Superior temporal gyrus (tissue), 1 donor: ENCODE measurements at regions not wholly inside any gene's neighbourhood (a gene's known extent, or its start where the extent isn't known, plus 50 kb on each side); places are given as distances from the start of the nearest gene placed in this dataset.
"Not testable (repeated sequence)": the region's sequence is repeated elsewhere in the genome, so short reads cannot be mapped to it uniquely, and the experiment has no call there.

Experiments
- DNase-seq: peaks from one replicate; pipeline ENCODE4 v3.0.0-alpha.2; 2016; ENCODE audit errors: extremely low spot score

GRCh38 chr16:58992755-58993154 is 258.6 kb upstream of the GOT2 start:
- DNase-seq, result not testable (repeated sequence)

DNA sequence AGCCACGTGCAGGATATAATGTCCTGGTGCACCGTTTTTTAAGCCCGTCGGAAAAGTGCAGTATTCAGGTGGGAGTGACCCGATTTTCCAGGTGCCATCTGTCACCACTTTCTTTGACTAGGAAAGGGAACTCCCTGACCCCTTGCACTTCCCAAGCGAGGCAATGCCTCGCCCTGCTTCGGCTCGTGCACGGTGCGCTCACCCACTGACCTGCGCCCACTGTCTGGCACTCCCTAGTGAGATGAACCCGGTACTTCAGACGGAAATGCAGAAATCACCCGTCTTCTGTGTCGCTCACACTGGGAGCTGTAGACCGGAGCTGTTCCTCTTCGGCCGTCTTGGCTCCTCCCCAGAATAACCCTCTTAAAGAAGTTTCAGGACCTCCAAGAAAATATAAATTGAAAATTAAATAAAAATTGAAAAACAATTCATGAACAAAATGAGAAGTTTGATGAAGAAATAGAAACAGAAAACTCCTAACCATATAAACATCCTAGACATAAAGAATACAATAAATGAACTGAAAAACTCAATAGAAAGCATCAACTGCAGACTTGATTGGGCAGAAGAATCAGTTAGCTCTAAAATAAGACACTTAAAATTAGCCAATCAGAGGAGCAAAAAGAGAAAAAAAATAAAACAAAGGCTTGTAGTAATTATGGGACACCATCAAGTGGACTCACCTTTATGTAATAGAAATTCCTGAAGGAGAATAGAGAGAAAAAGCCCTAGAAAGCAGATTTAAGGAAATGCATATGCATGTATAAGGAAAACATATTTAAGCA is 249.3 kb upstream of the GOT2 start:
- DNase-seq, result not testable (repeated sequence)

DNA sequence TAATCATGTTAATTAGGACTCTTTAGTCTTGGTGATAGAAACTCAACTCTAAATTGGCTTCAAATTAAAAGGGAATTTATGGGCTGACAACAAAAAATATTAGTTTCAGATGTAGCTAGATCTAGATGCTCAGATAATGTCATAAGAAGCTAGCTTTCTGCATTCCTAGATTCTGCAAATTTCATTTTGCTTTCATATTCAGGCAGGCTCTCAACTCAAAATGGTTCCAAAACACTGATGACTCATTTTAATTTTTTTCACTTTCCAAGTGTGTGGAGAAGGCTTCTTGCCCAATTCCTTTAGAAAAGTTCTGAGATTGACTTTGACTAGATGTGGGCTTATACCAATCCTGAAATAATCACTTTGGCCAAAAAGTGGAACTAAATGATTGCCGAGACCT is 236.7 kb upstream of the GOT2 start:
- DNase-seq, result peak; percentile 52

GRCh38 chr16:58963479-58963878 is 229.4 kb upstream of the GOT2 start:
- DNase-seq, result no peak

DNA sequence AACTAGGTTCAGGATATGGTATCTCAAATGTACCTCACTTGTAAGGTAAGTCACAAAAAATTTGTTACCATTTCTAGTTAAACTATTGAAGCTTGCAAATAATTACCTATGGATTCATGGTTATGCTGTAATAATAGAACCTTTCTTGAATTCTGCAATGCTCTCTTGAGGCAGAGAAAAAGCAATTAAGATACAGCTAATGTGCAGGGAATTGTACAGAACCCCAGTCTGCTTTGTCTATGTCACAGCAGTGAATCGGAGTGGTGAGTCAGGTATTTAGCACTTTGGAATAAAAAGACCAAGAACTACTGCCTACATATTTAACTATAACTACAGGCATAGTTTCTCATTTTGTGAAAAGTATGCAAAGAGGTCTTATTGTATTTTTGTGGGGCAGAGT is 228.7 kb upstream of the GOT2 start:
- DNase-seq, result no peak

- DNase-seq, result no peak
These were observed 226.4 kb upstream of the GOT2 start for GRCh38 chr16:58960484-58960883.

GRCh38 chr16:58960034-58960433 is 225.9 kb upstream of the GOT2 start:
- no peak for DNase-seq

GRCh38 chr16:58958749-58959148 is 224.6 kb upstream of the GOT2 start:
- DNase-seq, result no peak

GRCh38 chr16:58948244-58948643 is 214.1 kb upstream of the GOT2 start:
- no peak for DNase-seq

DNA sequence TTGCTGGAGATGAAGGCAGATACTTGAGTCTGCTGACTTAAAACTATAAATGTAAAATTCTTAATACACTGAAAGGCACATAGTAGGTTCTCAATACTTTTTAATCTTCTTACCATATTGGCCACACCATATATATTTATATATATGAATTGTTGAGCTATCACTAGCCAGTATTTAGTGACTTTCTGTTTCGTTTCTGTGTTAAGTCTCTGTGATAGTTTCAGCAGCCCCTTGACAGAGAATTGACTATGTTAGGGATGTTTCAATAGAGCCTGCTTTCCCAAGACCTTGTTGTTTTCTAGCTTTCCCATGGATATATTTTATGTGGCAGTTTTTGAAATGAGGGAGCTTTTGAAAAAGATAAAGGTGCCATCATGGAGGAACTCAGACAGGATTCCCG is 206.5 kb upstream of the GOT2 start:
- no peak for DNase-seq

DNA sequence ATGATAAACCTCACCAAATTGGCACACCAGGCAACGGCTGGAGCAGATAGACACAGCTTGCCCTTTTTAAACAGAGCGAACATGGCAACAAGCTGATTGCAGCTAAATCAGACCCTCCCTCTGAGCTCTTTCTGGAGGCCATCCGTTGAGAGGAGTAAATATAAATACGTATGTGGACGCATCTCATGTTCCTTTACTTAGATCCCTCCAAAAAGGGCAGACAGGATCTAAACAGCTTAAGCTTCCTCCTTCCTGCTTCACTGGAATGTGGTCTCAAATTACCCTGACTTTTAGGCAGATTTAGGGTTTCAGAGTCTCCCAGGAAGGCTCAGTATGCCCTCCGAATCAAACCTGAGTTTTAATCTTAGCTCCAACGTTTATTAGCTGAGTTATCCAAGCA is 204.7 kb upstream of the GOT2 start:
- no peak for DNase-seq

GRCh38 chr16:58937661-58938060 is 203.5 kb upstream of the GOT2 start:
- no peak for DNase-seq

GRCh38 chr16:58933186-58933585 is 199.1 kb upstream of the GOT2 start:
- DNase-seq, result no peak

- DNase-seq, result no peak
These were observed 197.3 kb upstream of the GOT2 start for GRCh38 chr16:58931436-58931835.

DNA sequence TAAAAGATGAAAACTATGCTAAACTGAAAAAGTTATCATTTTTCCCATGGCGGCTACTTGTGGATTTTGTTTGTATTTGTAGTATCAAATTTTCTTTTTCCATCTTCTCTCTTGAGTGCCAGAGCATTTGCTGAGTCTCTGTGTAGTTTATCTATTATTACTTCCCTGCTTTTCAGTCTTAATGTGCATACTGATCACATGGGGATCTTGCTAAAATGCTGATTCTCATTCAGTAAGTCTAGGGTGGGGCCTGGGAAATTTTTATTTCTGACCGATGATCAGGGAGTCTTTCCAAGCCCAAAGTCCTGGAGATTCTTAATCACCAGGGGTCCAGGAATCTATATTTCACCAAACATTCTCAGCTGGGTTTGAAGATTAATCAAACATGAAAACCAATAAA is 189.0 kb upstream of the GOT2 start:
- DNase-seq, result no peak

- no peak for DNase-seq
These were observed 179.3 kb upstream of the GOT2 start for GRCh38 chr16:58913456-58913855.

DNA sequence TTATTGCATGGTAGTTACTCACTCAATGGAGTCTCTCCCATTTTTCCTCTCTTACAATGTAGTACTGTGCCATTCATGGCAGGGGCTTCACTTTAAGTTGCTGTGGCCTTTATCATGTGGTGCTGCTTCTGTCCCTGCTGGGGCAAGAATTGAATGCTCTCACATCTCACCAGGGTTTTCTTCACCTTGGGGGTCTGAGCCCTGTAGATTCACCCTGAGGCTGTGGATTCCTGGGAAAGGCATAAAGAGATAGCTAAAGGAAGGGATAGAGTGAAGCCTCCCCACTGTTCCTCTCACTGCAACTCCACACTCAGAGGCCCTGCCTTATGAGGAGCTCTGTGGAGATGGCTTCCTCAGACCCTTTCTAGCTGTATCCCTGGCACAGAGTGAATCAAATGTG is 178.5 kb upstream of the GOT2 start:
- DNase-seq, result no peak

GRCh38 chr16:58906981-58907715 is 173.0 kb upstream of the GOT2 start:
- DNase-seq, result no peak

DNA sequence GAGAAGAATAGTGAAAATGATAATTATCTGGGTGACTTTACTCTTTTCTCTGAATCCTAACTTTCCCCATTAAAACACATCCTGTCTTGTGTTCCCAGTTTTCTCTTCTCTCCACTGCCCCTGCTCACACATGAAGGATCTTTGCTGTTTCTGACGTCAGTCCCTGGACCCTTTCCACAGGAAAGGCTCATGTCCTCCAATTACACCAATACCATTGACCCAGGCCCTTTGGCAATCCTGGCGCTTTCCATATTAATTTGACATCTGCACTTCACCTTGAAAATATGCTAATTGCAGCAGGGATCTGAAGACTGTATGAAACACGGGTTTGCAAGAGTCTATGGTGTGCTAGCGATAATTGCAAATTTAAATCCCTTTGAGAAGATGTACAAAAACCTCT is 170.2 kb upstream of the GOT2 start:
- DNase-seq, result no peak

GRCh38 chr16:58889516-58889915 is 155.4 kb upstream of the GOT2 start:
- no peak for DNase-seq

DNA sequence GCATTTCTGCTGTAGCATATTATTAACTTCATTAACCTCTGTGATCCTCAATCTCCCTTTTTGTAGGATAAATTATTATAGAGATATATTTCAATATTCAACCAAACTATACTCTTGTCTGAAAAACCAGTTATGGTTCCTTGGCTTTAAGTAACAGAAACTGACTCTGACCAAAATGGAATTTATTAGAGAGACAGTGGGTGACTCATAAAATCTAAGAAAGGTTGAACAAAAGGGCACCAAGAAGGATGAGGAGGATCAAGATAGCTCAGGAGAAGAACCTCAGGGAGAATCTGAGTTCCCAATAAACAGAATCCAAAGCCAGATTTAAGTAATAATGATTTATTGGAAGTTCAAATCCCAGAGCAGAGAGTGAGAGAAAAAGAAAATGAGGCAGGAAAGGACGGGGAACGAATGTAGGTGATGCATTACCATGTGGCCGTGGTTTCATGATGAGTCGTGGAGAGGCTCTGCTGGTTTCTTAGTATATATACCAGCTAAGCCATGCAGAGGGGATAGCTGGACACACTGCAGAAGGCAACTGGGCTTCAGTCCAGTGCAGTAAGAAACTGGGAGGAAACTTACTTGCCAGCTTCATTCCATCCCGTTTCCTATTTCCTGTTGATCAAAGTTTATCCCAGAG is 151.5 kb upstream of the GOT2 start:
- DNase-seq, result no peak

GRCh38 chr16:58884141-58884540 is 150.0 kb upstream of the GOT2 start:
- DNase-seq, result no peak

DNA sequence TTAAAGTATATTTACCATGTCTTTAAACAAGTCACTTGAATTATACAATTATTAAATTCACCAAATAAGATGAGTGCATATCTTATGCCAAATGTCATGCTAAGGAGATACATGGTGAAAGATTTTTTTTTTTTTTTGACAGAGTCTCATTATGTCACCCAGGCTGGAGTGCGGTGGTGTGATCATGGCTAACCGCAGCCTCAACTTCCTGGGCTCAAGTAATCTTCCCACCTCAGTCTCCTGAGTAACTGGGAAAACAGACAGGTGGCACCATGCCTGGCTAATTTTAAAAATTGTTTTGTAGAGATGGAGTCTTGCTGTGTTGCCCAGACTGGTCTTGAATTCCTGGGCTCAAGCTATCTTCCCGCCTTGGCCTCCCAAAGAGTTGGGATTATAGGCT is 149.0 kb upstream of the GOT2 start:
- DNase-seq, result no peak
